22Rv1 (cell line): ENCODE measurements at regions not wholly inside any gene's neighbourhood (a gene's known extent, or its start where the extent isn't known, plus 50 kb on each side); places are given as distances from the start of the nearest gene placed in this dataset.

Source experiments
- CTCF ChIP-seq: fragments of 450-650 bp; IDR thresholded peaks from 2 replicates; pipeline ENCODE4 v1.5.1; 2017; ENCODE audit warnings: mild to moderate bottlenecking
- ZFX ChIP-seq: fragments of 450-650 bp; IDR thresholded peaks from 2 replicates; pipeline ENCODE4 v1.6.1; 2017; ENCODE audit warnings: antibody characterized with exemption, borderline replicate concordance

GRCh38 chr16:56042416-56042815 lies 148.9 kb upstream of the GNAO1 start:
- no peak for TF ChIP-seq CTCF
- no peak for TF ChIP-seq ZFX
